Sigmoid colon (tissue), 6 donors: ENCODE measurements at regions not wholly inside any gene's neighbourhood (a gene's known extent, or its start where the extent isn't known, plus 50 kb on each side); places are given as distances from the start of the nearest gene placed in this dataset.
"Not testable (repeated sequence)": the region's sequence is repeated elsewhere in the genome, so short reads cannot be mapped to it uniquely, and the experiment has no call there.

Experiments used
- DNase-seq: peaks from one replicate; pipeline ENCODE4 v3.0.0-alpha.2; 2019
- H3K27ac ChIP-seq, 4 donors: fragments of 200-600 bp; sonication (generic); one replicate each; pipeline ENCODE4 v1.5.1; 2016 to 2019; ENCODE audit warnings: mild to moderate bottlenecking in 1 of 4
- H3K27me3 ChIP-seq, 3 donors: fragments of 200-600 bp; sonication (generic); one replicate each; pipeline ENCODE4 v1.5.1; 2019; ENCODE audit warnings: mild to moderate bottlenecking in 1 of 3
- H3K36me3 ChIP-seq, 4 donors: fragments of 200-600 bp; sonication (generic); one replicate each; pipeline ENCODE4 v1.5.1; 2016 to 2019
- H3K4me1 ChIP-seq, 4 donors: fragments of 200-600 bp; sonication (generic); one replicate each; pipeline ENCODE4 v1.5.1; 2017 to 2019
- H3K4me3 ChIP-seq, 4 donors: fragments of 200-600 bp; sonication (generic); one replicate each; pipeline ENCODE4 v1.5.1; 2017 to 2019; ENCODE audit warnings: mild to moderate bottlenecking in 2 of 4, moderate library complexity in 1 of 4
- H3K9me3 ChIP-seq, 4 donors: fragments of 200-600 bp in 3 of 4; sonication (generic) in 3 of 4; one replicate each; pipeline versions ENCODE4 v1.5.1 to v1.6.1; 2013 to 2019
- CTCF ChIP-seq, 4 experiments: fragments of 450-650 bp in 3 of 4; fragments of 200-600 bp in 1 of 4; IDR thresholded peaks; one replicate each; pipeline ENCODE4 v1.5.1; 2016 to 2019; ENCODE audit warnings: antibody characterized with exemption in 4 of 4, mild to moderate bottlenecking in 3 of 4, moderate library complexity in 2 of 4
- EP300 ChIP-seq, 4 donors: sonication (generic); formaldehyde crosslinking; IDR thresholded peaks; one replicate each; pipeline ENCODE4 v1.6.1; 2017; ENCODE audit warnings: antibody characterized with exemption in 4 of 4
- POLR2A ChIP-seq, 2 donors: fragments of 450-650 bp; IDR thresholded peaks; one replicate each; pipeline ENCODE4 v1.6.1; 2016; ENCODE audit warnings: antibody characterized with exemption in 2 of 2, mild to moderate bottlenecking in 2 of 2, moderate library complexity in 2 of 2
- POLR2AphosphoS5 ChIP-seq, 4 donors: sonication (generic); formaldehyde crosslinking; IDR thresholded peaks; one replicate each; pipeline ENCODE4 v1.6.1; 2017; ENCODE audit warnings: antibody characterized with exemption in 4 of 4
- WGBS, 2 donors: extraction: QIAGEN DNeasy Blood & Tissue Kit; methylation state at CpG; one replicate each; pipeline ENCODE4 v1.1.7; 2013; 5-methylcytosine and 5-hydroxymethylcytosine counted together
- intact Hi-C: fragments of 100-400 bp; cut with DNase I; formaldehyde crosslinking; loops from one replicate; pipeline ENCODE4 v1.15.1; 2023
- donor health status: healthy with polysubstance abuse.
- donor health status: healthy.

DNA sequence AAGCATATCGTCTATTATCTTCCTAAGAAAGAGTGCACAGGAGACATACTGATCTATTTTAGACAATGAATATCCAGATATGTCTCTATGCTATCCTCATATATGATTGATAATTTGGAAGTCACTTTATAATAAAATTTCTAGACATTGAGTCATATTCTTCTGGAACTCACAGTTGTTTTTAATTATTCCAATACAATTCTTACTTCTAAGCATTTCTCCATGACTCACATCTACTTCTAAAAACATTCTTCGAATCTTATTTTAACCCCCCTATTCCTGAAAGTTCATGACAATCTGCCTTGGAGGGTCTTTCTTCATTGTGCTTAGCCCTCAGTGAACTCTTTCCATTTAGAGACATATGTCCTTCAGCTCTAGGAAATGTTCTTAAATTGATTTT lies 368.1 kb downstream of the MDFIC start:
- no peak for TF ChIP-seq CTCF (IDR thresholded peaks at IDR 0.05)
- no peak for TF ChIP-seq POLR2AphosphoS5 (IDR thresholded peaks at IDR 0.05)
- no peak for TF ChIP-seq EP300 (IDR thresholded peaks at IDR 0.05)
- no peak for TF ChIP-seq POLR2A (IDR thresholded peaks at IDR 0.05)
- Histone ChIP-seq H3K27ac (no peak overlapping the region), H3K4me1 (no peaks in the 10 kb centered on the region), H3K9me3 (no peaks in the 10 kb centered on the region), H3K4me3 (no peak overlapping the region), H3K27me3 (no peaks in the 10 kb centered on the region), H3K36me3 (no peaks in the 10 kb centered on the region)
- intact Hi-C loops, result no loop called here
- 91 to 93% methylated on average over 2 of the region's 2 CpGs for WGBS, 2 donors
- no peak for DNase-seq

- Histone ChIP-seq H3K36me3 (no peaks in the 10 kb centered on the region), H3K4me3 (no peak overlapping the region), H3K4me1 (no peaks in the 10 kb centered on the region), H3K27me3 (no peaks in the 10 kb centered on the region), H3K27ac (no peak overlapping the region), H3K9me3 (no peaks in the 10 kb centered on the region)
- DNase-seq, result no peak
- TF ChIP-seq POLR2A (IDR thresholded peaks at IDR 0.05) (no peak), POLR2AphosphoS5 (IDR thresholded peaks at IDR 0.05) (no peak), CTCF (IDR thresholded peaks at IDR 0.05) (no peak), EP300 (IDR thresholded peaks at IDR 0.05) (no peak)
- intact Hi-C loops, result no loop called here
- 85 to 87% methylated on average over 1 of the region's 1 CpG for WGBS, 2 donors
Measured at GRCh38 chr7:115276791-115277190, 354.9 kb downstream of the MDFIC start.

- intact Hi-C loops, H3K27me3 ChIP-seq, H3K4me3 ChIP-seq, H3K4me1 ChIP-seq, H3K9me3 ChIP-seq, H3K27ac ChIP-seq, DNase-seq, H3K36me3 ChIP-seq: not testable (repeated sequence)
- WGBS, 2 donors, result 73 to 83% methylated on average over 8 of the region's 8 CpGs
Measured at GRCh38 chr7:115273855-115274254, 352.0 kb downstream of the MDFIC start.

GRCh38 chr7:115273139-115273772 lies 351.4 kb downstream of the MDFIC start:
- H3K27ac ChIP-seq, result no peak overlapping the region
- no peaks in the 10 kb centered on the region for H3K36me3 ChIP-seq
- TF ChIP-seq POLR2A (IDR thresholded peaks at IDR 0.05) (no peak), EP300 (IDR thresholded peaks at IDR 0.05) (no peak), CTCF (IDR thresholded peaks at IDR 0.05) (no peak), POLR2AphosphoS5 (IDR thresholded peaks at IDR 0.05) (no peak)
- H3K4me1 ChIP-seq, result no peaks in the 10 kb centered on the region
- intact Hi-C loops, result no loop called here
- H3K27me3 ChIP-seq, result no peaks in the 10 kb centered on the region
- no peaks in the 10 kb centered on the region for H3K9me3 ChIP-seq
- 39 to 83% methylated on average over 1 of the region's 1 CpG for WGBS, 2 donors
- no peak overlapping the region for H3K4me3 ChIP-seq
- DNase-seq, result no peak

DNA sequence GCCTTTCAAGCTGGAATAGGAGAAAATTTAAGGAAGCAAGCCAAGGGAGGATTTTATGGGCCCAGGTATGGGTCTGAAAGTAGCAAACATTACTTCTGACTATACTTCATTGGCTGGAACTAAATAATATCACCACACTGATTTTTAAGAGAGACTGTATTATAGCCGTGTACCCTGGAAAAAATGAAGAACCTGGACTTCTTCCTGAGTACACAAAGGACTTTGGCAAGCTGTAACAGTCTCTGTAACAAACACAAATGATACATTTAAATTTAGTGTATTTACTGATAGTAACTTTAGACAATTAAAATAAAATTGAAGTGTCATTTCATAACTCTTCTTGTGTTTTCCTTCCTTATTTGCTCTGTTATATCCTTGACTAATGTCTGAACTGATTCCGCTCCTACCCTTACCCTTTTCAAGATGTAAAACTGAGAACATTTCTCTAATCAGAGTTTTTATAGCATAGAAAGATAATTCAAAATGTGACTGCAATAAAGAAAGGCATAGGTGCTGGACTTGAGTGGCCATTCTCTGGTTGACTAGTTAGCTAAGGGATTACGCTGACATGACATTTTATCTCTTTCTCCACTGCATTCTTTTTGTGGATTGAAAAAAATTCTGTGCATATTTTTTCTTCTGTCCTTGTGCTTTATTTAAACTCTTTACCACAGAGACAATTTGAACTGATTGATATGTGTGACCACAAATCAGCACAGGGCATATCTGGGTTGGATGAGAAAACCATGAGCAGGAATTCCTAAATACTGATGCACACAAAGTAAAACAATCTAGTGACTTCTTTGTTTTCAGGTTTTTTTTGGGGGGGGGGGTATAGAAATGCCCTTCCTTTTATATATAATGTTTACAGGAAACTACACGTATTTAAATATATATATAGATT lies 349.7 kb downstream of the MDFIC start:
- no peaks in the 10 kb centered on the region for H3K9me3 ChIP-seq
- TF ChIP-seq CTCF (IDR thresholded peaks at IDR 0.05) (no peak), POLR2A (IDR thresholded peaks at IDR 0.05) (no peak), POLR2AphosphoS5 (IDR thresholded peaks at IDR 0.05) (no peak), EP300 (IDR thresholded peaks at IDR 0.05) (no peak)
- H3K27me3 ChIP-seq, result no peaks in the 10 kb centered on the region
- DNase-seq, result no peak
- no peaks in the 10 kb centered on the region for H3K36me3 ChIP-seq
- intact Hi-C loops, result no loop called here
- no peak overlapping the region for H3K27ac ChIP-seq
- H3K4me3 ChIP-seq, result no peak overlapping the region
- WGBS, 2 donors, result 37 to 73% methylated on average over 4 of the region's 4 CpGs
- H3K4me1 ChIP-seq, result no peaks in the 10 kb centered on the region
